HuH-7 (cell line): ENCODE measurements at regions not wholly inside any gene's neighbourhood (a gene's known extent, or its start where the extent isn't known, plus 50 kb on each side); places are given as distances from the start of the nearest gene placed in this dataset.

ENCODE experiments used
- DNase-seq: peaks from one replicate; pipeline ENCODE4 v3.0.0; 2011; ENCODE audit warnings: low spot score

DNA sequence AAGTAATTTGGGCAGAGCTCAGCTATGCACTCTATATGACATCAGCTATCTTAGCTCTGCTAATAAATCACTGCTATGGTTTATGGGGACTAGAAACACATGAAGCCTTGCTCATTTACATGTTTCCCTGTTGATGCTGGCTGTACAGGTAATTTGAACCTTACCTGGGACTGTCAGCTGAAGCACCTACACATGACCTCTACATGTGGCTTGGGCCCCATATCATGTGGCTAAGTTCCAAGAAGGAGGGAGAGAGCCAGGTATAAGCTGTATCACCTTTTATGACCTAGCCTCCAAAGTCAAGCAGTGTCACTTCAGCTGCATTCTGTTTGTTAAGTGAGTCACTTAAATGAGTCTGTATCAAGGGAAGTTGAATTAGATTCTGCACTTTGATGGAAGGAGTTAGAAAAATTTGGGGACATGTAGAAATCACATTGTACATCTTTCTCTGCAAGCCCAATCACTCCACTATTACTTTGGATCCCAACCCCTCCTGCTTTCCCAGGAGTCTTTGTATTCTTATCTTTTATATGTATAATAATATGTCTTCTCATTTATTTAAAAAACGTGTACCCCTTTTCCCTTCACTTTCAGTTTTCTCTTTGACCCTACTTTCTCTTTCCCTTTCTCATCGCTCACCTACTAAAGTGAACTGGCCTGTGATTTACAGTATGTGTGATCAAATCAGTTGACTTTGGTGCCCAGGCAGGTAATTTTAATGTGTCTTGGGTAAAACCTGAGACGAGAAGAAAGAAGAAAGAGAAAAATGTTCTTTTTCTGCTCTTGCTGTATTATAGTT lies 53.4 kb upstream of the PRKACB start:
- no peak for DNase-seq

DNA sequence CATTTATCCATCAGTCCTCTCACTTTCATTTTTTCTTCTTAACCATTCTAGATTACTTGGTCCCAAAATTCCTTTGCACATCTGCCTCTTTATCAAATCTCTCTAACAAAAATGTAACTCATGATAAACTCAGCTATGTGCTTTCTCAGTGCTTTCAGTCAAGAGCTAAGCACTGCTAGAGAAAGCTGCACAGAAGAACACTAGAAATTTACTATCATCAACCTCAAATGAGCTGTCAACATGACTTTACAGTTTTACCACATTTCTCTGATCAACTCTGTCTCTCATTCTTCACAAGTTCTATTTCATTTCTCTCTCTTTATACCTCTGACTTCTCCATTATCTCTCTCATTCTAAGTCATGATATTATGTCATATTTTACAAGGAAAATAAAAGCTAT lies 54.2 kb upstream of the PRKACB start:
- DNase-seq = no peak

DNA sequence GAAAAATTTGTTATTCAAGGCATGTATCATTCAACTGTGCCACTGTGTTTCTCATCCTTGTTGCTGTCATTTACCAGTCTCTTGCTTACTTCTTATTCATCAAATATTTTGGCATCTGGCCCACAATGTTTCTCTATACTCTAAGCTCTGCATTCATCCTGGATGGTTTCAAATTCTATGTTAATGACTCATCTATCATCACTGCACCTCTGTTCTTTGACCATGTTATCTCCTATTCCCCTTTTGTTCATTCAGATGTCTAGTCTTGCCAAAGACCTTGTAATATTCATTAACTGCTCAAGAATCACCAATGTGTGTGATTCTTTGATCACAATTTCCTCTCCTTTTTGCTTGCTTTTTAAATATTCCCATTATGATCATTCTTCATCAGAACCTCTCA lies 54.6 kb upstream of the PRKACB start:
- DNase-seq = no peak

DNA sequence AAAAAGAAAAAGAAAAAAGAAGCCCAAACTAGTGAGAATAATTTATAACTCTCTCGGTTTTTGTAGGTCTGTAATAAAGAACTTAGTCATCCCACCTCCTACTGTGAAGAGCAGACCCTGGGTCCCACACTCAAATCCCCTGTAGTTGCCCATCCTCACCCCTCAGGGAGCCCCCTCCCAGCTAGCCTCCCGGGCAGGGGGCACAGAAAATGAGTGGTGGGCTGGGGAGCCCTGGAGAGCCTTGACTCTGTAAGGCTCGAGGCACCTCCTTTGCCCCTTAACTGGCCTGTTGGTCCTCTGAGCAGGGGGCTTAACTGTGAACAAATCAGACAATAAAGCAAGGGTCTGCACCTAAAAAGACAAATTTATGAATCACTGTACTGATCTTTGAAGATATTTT lies 57.5 kb upstream of the PRKACB start:
- DNase-seq = no peak

DNA sequence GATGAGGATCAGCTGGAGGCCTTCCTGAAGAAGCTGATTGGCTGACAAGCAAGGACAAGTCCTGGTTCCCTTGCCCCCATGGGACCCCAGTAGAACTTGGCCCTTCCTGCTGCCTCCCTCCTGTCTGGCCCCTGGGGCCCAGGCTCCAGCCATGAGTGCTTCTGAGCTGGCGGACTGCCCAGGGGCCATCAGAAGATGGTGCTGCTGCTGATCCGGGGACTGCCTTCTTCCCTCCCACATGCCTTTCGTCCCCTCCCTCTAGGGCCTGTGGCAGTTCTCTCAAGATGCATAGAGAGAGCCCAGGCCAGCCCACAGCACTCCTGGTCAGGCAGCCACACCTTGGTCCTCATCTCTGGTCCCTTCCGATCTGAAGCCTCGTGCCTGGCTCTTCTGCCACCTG lies 57.9 kb upstream of the PRKACB start:
- DNase-seq = no peak

DNA sequence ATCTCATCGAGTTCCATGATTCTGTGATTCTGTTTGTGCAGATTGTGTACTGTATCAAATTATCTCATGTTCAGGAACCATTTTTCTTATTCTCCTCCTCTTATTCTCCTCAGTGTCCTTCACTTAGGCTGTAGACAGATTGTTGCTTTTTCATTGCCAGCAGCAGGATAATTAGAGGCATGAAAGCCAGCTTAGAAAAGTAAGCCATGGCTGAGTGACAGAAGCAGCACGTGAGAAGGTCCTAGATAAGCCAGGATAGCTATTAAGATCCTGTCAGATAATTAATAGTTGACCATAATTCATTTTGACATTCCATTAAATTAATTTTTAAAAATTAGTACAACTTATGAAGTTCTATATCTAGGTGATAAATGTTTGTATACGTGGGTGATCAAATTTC lies 60.8 kb upstream of the PRKACB start:
- no peak for DNase-seq

DNA sequence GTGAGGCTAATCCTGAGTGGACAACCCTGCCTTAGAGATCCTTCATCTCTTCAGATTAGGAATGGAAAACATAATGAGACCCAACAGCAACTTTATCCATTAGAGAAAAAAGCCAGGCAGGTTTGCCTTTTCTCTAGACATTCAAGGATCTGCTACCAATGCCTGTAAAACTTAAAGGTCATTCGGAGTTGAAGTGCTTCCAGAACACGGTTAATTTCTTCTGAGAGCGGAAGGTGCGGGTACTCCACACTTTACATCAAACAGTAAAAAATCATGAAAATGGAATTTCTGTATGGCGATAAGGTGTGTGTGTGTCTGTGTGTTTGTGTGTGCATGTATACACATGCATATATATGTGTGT lies 65.2 kb upstream of the PRKACB start:
- no peak for DNase-seq

DNA sequence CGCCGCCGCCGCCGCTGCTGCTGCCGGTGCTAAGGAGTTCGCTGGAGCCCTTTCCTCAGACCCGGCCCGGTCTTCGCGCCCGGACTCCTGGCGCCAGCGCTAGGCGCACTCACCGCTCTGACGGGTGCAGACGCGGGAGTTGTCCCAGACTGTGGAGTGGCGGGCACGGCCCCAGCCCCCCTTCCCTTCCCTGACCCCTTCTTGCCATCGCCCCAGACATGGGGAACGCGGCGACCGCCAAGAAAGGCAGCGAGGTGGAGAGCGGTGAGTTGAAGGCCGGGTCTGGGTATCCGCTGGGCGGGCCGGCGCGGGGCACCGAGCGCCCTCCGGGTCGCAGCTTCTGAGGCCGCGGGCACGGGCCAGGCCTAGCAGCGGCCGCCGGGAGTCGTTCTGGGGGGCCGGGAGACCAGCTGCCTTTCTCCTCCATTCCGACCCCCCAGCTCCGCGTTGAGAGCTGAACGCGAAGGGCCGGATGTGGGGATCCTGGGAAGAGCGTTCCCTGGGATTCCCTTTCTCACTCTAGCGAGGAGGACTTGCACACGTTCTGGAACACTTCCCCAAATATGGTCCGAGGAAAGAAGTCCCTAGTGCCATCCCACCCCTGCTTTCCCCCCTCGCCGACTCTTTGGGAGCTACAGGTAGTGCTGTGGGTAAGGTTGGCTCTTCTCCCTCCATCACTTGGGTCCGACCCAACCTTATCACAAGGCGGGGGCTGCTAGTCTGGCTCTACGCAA lies 65.8 kb upstream of the PRKACB start:
- DNase-seq = peak; percentile 20

DNA sequence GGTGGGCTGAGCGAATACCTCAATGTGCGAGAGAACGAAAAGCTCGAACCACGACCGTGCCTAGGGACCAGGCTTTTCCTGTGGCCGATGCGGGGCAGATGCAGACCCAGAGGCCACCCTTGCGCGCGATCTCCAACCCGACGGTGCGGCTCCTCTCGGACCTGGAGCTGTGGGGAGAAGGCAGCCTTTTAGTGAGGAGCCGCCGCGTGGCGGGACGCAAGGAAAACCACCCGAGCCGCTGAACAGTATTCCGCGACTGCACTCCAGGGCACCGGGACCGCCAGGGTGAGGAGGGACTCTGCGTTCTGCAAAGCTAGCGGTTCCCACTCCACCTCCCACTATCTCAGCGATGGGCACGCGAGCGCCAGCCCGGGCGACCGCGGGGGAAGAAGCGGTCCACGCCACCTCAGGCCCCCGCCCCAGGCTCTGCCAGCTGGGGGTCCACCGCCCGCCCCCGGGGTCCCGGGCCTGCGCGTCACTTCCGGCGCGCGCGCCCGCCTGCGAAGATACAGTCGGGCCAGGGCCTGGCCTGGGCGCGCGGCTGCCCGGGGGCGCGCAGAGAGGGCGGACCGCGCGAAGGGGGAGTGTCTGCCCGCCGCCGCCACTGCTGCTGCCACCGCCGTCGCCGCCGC lies 66.5 kb upstream of the PRKACB start:
- DNase-seq = peak; percentile 87

DNA sequence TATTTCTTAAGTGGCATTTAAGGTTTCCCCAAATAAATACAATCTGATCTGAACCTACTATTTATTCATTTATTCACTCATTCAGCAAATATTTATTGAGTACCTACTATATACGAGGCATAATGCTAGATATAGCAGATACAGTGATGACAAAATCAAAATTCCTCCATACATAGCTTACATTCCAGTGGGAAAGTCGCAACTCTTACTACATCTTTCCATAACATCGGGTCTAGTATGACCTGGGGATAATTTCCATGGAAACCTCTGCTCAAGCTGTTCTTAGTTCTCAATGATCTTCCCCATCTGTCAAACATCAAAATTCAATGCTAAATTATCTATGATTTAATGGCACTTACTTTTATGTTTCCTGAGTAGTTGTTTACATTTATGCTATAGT lies 70.8 kb upstream of the PRKACB start:
- no peak for DNase-seq

DNA sequence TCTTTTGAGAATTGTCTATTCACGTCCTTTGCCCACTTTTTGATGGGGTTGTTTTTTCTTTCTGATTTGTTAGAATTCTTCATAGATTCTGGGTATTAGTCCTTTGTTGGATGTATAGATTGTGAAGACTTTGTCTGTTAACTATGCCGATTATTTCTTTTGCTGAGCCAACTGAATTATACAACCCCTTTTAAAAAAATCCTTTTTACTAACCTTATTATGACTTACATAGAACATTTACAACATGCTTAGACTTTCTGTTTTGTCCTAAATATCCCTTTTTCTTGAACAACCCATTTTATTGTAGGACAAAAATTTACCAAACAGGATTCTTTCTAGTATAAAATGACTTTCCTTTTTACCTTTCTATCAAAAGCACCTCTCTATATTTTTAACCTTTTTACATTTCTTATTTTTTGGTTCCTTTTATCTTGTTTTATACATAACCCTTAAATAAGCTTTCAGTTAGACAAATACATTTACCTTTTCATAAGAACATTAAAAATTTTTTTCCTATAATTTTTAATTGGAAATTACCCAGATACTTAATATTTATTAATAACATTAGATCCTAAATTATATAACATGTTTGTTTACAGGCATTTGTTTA lies 70.4 kb upstream of the TTLL7 start:
- no peak for DNase-seq

DNA sequence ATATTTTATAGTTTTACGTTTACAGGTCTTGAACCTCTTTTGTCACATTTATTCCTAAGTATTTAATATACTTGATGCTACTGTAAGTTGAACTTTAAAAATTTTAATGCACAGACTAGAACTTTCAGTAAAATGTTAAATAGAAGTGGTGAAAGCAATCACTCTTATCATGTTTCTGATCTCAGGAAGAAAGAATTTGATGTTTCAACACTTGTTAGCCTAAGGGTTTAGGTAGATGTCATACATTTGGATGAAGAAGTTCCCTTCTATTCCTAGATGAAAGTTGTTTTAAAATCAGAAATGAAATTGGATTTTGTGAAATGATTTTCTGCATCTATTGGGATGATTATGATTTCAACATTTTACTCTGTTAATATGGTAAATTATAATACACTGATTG lies 63.6 kb upstream of the TTLL7 start:
- no peak for DNase-seq

DNA sequence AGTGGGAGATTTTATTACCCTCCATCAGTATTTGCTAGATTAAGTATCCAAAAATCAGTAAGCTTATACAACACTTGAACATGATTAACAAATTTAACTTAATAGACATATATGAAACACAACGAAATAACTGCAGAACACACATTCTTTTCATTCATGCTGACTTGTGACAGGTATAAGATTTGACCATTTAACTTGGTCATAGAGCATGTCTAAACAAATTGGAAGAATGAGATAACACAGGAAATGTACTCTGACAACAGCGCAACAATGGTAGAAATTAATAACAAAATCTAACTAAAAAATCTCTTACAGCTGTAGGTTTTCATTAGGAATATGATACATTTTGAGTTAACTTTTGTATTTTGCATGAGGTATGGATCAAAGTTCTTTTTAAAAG lies 62.4 kb upstream of the TTLL7 start:
- no peak for DNase-seq

DNA sequence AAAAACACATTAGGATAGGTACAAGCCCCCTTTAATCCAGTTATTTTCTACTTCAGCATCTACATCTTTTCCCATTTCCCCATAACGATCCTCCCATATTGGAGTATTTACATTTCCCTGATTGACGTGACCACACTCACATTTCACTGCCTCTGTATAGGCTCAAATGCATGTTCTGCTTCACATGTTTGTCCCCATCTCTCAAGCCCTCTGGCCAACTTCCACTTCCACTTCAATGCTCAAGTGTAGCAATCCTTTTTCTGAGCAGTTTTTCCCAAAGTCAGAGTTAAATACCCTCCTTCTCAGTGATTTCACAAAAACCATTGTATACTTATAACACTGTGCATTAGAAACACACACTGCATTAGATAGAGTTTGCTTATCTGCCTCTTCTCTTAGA lies 61.8 kb upstream of the TTLL7 start:
- DNase-seq = no peak

DNA sequence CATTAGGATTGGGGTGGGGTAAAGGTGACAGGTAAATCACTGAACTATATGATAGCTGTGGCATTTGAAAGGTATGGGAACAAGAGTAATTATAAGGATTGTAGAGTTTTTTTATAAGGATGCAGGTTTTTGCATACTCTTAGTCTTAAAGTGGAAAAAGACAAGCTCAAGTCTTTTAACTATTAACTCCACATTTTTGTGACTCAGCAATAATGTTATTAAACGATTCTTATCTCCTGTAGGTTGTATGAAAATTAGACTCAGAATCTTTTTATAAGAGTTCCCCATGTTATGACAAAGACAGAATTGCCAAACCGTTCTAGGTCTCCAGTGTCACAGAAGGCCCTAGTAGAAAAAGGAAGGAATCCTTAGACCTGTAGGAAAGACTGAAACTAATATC lies 49.9 kb upstream of the TTLL7 start:
- no peak for DNase-seq
